NB4 (cell line): ENCODE measurements at regions not wholly inside any gene's neighbourhood (a gene's known extent, or its start where the extent isn't known, plus 50 kb on each side); places are given as distances from the start of the nearest gene placed in this dataset.

Experiments used
- DNase-seq: peaks from one replicate; pipeline ENCODE4 v3.0.0; 2010; ENCODE audit warnings: low read depth
- H3K4me3 ChIP-seq: one replicate; pipeline ENCODE4 v1.5.1; 2011; ENCODE audit warnings: mild to moderate bottlenecking, low read depth, low read length, moderate library complexity
- MYC ChIP-seq: IDR thresholded peaks from 2 replicates; pipeline ENCODE4 v1.6.1; 2011; ENCODE audit warnings: low read depth, low read length
- POLR2A ChIP-seq: IDR thresholded peaks from 2 replicates; pipeline ENCODE4 v1.6.1; 2011; ENCODE audit warnings: mild to moderate bottlenecking; ENCODE audit not compliant: insufficient read length; ENCODE audit errors: extremely low read depth
- TF ChIP-seq, protein P1 (sequence below): IDR thresholded peaks from one replicate; pipeline ENCODE4 v1.5.1; 2012; ENCODE audit warnings: low read depth, low read length
- TF ChIP-seq, protein P2 (sequence below): IDR thresholded peaks from 2 replicates; pipeline ENCODE4 v1.6.1; 2011; ENCODE audit warnings: low read depth, low read length

DNA sequence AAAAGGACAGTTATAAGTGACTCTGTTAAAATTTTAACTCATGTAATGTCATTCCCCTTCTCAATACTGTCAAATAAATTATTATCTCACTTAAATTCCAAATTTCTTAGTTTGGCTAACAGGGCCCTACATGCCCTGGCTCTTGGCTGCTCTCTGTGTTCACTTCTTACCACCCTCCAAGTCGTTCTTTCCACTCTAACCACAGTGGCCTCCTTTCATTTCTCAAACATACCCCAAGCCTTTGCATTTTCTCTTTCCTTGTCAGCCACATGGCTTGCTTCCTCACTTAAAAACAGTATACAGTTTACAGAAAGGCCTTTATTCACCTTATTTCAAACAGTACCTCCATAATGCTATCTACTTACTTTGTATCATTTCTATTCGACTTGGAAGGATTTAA is 737.1 kb upstream of the ZWINT start:
- DNase-seq = no peak
- H3K4me3 ChIP-seq = no peak overlapping the region
- TF ChIP-seq, protein P1, sequence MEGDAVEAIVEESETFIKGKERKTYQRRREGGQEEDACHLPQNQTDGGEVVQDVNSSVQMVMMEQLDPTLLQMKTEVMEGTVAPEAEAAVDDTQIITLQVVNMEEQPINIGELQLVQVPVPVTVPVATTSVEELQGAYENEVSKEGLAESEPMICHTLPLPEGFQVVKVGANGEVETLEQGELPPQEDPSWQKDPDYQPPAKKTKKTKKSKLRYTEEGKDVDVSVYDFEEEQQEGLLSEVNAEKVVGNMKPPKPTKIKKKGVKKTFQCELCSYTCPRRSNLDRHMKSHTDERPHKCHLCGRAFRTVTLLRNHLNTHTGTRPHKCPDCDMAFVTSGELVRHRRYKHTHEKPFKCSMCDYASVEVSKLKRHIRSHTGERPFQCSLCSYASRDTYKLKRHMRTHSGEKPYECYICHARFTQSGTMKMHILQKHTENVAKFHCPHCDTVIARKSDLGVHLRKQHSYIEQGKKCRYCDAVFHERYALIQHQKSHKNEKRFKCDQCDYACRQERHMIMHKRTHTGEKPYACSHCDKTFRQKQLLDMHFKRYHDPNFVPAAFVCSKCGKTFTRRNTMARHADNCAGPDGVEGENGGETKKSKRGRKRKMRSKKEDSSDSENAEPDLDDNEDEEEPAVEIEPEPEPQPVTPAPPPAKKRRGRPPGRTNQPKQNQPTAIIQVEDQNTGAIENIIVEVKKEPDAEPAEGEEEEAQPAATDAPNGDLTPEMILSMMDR = no peak
- TF ChIP-seq POLR2A (no peak), MYC (no peak)
- TF ChIP-seq, protein P2, sequence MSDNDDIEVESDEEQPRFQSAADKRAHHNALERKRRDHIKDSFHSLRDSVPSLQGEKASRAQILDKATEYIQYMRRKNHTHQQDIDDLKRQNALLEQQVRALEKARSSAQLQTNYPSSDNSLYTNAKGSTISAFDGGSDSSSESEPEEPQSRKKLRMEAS = no peak

GRCh38 chr10:57096044-57096443 is 735.0 kb upstream of the ZWINT start:
- no peak overlapping the region for H3K4me3 ChIP-seq
- no peak for DNase-seq
- TF ChIP-seq POLR2A (no peak), MYC (no peak)
- TF ChIP-seq, protein P1 = no peak
- TF ChIP-seq, protein P2 = no peak

GRCh38 chr10:57094965-57095364 is 733.9 kb upstream of the ZWINT start:
- TF ChIP-seq POLR2A = no peak
- TF ChIP-seq, protein P2 = no peak
- TF ChIP-seq, protein P1 = no peak
- TF ChIP-seq MYC = no peak
- H3K4me3 ChIP-seq = no peak overlapping the region
- no peak for DNase-seq

DNA sequence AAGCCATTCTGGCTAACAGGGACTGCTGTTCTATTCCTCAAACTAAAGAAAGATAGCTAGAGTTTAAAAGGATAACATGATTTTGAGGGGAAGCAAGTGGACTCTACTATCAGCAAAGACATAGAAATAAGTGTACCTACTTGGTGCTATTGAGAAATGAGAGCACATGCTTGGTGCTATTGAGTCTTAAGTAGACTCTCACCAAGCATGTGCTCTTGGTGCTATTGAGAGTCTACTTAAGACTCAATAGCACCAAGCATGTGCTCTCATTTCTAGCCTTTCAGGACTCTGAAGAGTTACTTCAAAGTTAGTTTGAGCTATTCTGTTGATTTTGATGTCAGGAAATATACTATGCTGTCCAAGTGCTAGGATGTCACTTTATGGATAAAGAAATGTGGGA is 733.0 kb upstream of the ZWINT start:
- no peak for DNase-seq
- TF ChIP-seq POLR2A = no peak
- TF ChIP-seq, protein P1 = no peak
- no peak for TF ChIP-seq MYC
- TF ChIP-seq, protein P2 = no peak

DNA sequence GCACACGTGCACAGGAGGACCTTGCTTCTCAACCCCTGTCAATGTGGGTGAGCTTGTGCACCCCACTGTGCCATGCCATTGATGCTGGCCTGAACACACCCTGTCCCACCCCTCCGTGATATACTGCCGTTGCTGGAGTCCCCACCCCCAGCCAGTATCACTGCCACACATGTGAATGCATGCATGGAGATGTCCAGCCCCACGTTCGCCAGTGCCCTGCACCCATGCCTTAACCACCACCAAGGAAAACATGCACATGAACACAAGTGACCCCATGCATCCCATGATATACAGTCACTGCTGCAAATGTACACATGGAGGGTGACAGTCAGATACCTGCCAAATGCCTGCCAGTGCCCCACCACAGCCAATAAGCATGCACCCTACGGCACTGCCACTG is 692.5 kb upstream of the ZWINT start:
- DNase-seq = no peak
- no peak overlapping the region for H3K4me3 ChIP-seq
- TF ChIP-seq MYC = no peak
- TF ChIP-seq, protein P1 = no peak
- TF ChIP-seq, protein P2 = no peak
- no peak for TF ChIP-seq POLR2A

More for the DNA sequence above, 733.0 kb upstream of the ZWINT start:
- no peak overlapping the region for H3K4me3 ChIP-seq

DNA sequence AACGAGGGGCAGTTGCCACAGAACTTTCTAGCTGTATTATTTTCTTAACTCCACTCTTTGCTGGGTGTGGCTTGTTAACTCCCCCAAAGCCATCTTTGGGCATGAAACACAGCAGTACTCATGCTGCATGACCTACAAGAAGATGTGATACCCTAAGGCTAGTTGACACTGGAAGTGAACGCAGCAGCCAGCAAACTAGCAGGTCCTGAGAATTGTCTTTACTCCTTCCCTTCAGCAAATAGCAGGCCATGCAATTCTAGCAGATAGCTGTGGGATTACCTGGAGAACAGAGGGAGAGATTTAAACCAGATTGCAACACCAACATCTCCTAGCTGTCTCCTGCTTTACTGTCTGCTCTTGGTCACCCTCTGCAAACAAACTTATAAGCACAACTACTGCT is 688.0 kb upstream of the ZWINT start:
- no peak overlapping the region for H3K4me3 ChIP-seq
- no peak for DNase-seq
- TF ChIP-seq, protein P1 = no peak
- TF ChIP-seq MYC (no peak), POLR2A (no peak)
- TF ChIP-seq, protein P2 = no peak
